Neural crest cell (in vitro differentiated cells): ENCODE measurements at regions not wholly inside any gene's neighbourhood (a gene's known extent, or its start where the extent isn't known, plus 50 kb on each side); places are given as distances from the start of the nearest gene placed in this dataset.

Source experiments
- DNase-seq: peaks from one replicate; pipeline ENCODE4 v3.0.0; 2021; ENCODE audit warnings: low read depth, mixed read lengths, low spot score
- H3K27ac Mint-ChIP-seq: one replicate; pipeline ENCODE4 v1.8.0; 2021; ENCODE audit warnings: mild to moderate bottlenecking, mixed read lengths; ENCODE audit not compliant: unreplicated experiment
- H3K27me3 Mint-ChIP-seq: 2 replicates; pipeline ENCODE4 v1.8.0; 2021; ENCODE audit warnings: low read depth, mild to moderate bottlenecking, mixed read lengths
- H3K36me3 Mint-ChIP-seq: 2 replicates; pipeline ENCODE4 v1.8.0; 2021; ENCODE audit warnings: low read depth, mild to moderate bottlenecking, mixed read lengths
- H3K4me1 Mint-ChIP-seq: 2 replicates; pipeline ENCODE4 v1.8.0; 2021; ENCODE audit warnings: mixed read lengths
- H3K4me3 Mint-ChIP-seq: one replicate; pipeline ENCODE4 v1.8.0; 2021; ENCODE audit warnings: mild to moderate bottlenecking, mixed read lengths
- H3K9me3 Mint-ChIP-seq: 2 replicates; pipeline ENCODE4 v1.8.0; 2021; ENCODE audit warnings: mixed read lengths
- TF ChIP-seq, protein P1 (sequence below): fragments of 200-600 bp; sonication (generic); conservative IDR thresholded peaks from 2 replicates; pipeline ENCODE4 v1.5.0; 2021; ENCODE audit warnings: antibody characterized with exemption, mild to moderate bottlenecking

DNA sequence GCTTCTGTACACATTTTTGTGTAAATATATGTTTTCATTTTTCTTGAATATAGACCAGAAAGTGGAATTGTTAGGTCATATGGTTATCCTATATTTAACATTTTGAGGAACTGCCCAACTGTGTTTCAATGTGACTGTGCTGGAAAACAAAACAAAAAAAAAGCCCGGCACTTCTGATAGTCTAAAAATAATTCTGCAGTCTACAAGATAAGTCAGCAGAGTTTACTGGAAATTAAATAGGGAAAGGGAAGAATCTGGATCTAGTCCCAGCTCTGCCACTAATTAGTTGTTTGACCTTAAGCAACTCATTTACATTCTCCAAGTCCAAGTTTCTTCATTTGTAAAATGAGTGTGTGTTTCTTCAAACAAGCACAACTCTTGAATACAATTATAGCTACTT is 869.1 kb upstream of the B3GALT2 start:
- Mint-ChIP-seq H3K36me3 (no peaks in the 10 kb centered on the region), H3K4me3 (no peak overlapping the region), H3K27me3 (no peaks in the 10 kb centered on the region), H3K27ac (no peak overlapping the region), H3K9me3 (peaks cover 11% of the 10 kb centered on the region), H3K4me1 (no peaks in the 10 kb centered on the region)
- DNase-seq: no peak
- TF ChIP-seq, protein P1, sequence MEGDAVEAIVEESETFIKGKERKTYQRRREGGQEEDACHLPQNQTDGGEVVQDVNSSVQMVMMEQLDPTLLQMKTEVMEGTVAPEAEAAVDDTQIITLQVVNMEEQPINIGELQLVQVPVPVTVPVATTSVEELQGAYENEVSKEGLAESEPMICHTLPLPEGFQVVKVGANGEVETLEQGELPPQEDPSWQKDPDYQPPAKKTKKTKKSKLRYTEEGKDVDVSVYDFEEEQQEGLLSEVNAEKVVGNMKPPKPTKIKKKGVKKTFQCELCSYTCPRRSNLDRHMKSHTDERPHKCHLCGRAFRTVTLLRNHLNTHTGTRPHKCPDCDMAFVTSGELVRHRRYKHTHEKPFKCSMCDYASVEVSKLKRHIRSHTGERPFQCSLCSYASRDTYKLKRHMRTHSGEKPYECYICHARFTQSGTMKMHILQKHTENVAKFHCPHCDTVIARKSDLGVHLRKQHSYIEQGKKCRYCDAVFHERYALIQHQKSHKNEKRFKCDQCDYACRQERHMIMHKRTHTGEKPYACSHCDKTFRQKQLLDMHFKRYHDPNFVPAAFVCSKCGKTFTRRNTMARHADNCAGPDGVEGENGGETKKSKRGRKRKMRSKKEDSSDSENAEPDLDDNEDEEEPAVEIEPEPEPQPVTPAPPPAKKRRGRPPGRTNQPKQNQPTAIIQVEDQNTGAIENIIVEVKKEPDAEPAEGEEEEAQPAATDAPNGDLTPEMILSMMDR: no peak

DNA sequence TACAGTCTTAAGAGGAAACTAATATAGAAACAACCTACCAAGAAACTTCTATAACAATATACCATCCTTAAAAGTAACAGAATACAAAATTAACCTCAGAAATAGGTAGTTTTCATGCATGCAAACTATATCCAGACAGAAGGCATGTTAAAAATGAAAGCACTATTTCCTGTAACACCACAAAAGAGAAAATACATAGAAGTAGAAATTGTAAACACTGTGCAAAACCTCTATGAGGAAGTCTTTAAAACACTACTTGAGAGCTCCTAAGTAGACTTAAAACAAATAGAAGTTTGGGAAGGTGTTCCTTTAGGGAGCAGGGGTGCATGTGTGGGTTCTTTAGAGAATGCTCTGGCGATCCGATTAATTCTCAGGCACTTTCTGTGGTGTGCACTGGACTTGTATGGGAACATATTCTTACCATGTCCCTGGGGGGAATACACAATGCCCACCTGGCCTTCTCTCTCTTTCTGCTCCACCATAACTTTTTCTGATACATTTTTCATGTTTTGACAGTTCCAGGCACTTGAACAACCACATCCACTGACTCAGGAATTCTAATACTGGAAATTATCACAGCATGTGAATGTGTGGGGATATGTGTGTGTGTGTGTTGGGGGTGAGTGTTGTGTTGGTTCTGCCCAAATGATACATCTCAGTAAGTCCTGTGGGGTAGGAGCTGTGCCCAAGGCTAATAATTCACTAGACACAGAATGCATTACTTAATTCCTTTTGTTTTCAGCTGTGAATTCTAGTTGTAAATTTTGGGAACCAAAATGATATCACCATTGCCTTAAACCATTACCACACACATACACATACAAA is 866.3 kb upstream of the B3GALT2 start:
- peaks cover 4% of the 10 kb centered on the region for H3K9me3 Mint-ChIP-seq
- H3K4me1 Mint-ChIP-seq: no peaks in the 10 kb centered on the region
- TF ChIP-seq, protein P1: no peak
- H3K27me3 Mint-ChIP-seq: no peaks in the 10 kb centered on the region
- no peak overlapping the region for H3K4me3 Mint-ChIP-seq
- no peak overlapping the region for H3K27ac Mint-ChIP-seq
- no peaks in the 10 kb centered on the region for H3K36me3 Mint-ChIP-seq
- DNase-seq: no peak

DNA sequence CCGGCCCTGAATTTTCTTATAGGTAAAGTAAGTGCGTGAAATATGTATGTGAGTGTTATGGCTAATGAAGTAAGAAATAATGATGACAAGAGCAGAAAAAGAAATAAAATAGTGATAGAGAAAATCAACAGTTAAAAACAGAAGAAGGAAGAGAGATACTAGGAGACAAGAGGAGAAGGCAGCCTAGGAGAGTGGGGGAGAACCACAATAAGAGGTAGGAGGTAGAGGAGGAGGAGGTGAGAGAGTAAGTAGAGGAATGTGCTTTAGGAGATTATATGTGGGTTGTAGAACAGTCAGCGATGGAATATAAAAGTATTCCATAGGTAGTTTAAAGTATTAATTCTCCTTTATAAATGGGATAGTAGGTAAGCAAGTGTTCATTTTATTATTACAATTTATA is 861.5 kb upstream of the B3GALT2 start:
- no peak overlapping the region for H3K27ac Mint-ChIP-seq
- H3K4me1 Mint-ChIP-seq: no peaks in the 10 kb centered on the region
- no peaks in the 10 kb centered on the region for H3K9me3 Mint-ChIP-seq
- TF ChIP-seq, protein P1: no peak
- no peak overlapping the region for H3K4me3 Mint-ChIP-seq
- no peaks in the 10 kb centered on the region for H3K36me3 Mint-ChIP-seq
- no peak for DNase-seq
- H3K27me3 Mint-ChIP-seq: no peaks in the 10 kb centered on the region

DNA sequence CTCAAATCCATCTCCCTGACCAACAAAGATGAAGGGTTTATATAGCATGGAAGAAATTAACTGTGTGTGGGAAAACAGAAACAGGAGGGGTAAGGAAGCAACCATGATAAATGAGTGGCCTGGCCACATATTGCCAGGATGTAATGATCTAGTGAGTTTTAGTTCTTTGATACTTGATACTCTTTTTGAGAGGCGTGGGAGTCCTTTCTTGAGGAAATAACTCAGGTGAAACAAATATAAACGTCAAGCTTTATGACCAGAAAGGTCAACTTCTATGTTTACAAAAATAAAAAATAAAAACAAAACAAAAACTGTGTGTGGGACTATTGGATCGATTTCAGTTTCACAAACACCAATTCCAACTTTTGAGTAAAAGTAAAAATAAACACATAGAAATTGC is 860.8 kb upstream of the B3GALT2 start:
- H3K4me3 Mint-ChIP-seq: no peak overlapping the region
- H3K4me1 Mint-ChIP-seq: no peaks in the 10 kb centered on the region
- H3K9me3 Mint-ChIP-seq: no peaks in the 10 kb centered on the region
- TF ChIP-seq, protein P1: no peak
- no peaks in the 10 kb centered on the region for H3K27me3 Mint-ChIP-seq
- no peak overlapping the region for H3K27ac Mint-ChIP-seq
- no peaks in the 10 kb centered on the region for H3K36me3 Mint-ChIP-seq
- DNase-seq: no peak

DNA sequence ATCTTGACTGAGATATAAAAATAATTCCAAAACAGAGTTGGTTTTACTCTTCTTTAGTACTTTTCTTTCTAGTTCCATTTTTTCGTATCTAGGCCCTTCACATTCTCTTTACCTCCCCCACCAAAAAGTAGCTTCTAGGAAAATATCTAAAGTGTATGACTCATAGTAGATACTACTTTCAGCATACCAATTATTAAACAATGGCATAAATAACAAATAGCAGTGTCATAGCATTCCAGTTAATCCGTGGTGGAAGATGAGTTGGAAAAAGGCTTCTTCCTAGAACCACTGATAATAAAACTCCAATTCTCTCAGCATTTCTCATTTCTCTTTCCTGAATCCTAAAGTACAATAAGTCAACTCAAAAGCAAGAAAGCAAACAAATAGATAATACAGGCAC is 859.0 kb upstream of the B3GALT2 start:
- no peak overlapping the region for H3K27ac Mint-ChIP-seq
- TF ChIP-seq, protein P1: no peak
- no peaks in the 10 kb centered on the region for H3K36me3 Mint-ChIP-seq
- DNase-seq: no peak
- no peaks in the 10 kb centered on the region for H3K9me3 Mint-ChIP-seq
- no peak overlapping the region for H3K4me3 Mint-ChIP-seq
- H3K27me3 Mint-ChIP-seq: no peaks in the 10 kb centered on the region
- H3K4me1 Mint-ChIP-seq: no peaks in the 10 kb centered on the region
